NCI-H2227 (cell line): ENCODE measurements at regions not wholly inside any gene's neighbourhood (a gene's known extent, or its start where the extent isn't known, plus 50 kb on each side); places are given as distances from the start of the nearest gene placed in this dataset.
"Not testable (repeated sequence)": the region's sequence is repeated elsewhere in the genome, so short reads cannot be mapped to it uniquely, and the experiment has no call there.

ENCODE experiments used
- DNase-seq: peaks from one replicate; lab custom pipeline; 2025; ENCODE audit not compliant: unreplicated experiment; lab: John Stamatoyannopoulos, UW

DNA sequence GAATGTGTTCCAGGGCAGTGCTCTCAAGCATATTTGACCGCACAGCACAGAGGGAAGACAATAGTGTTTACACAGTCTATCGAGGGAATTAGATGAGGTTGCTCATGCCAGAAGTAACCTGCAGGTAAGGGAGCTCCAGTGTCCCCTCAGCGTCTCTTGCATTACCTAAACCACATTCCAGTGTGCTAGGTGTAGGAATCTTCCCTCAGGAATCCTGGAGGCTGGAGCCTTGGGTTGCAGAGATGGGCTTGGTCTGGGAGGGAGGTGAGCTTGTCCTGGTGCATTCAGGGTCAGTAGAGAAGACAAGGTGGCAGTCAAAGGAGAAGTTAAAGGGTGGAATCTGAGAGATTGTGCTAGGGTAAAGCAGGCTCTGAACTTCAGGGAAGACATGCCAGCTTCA lies 56.3 kb downstream of the SOX14 start:
- DNase-seq = no peak

GRCh38 chr3:137835096-137835495 lies 71.0 kb downstream of the SOX14 start:
- DNase-seq = no peak

DNA sequence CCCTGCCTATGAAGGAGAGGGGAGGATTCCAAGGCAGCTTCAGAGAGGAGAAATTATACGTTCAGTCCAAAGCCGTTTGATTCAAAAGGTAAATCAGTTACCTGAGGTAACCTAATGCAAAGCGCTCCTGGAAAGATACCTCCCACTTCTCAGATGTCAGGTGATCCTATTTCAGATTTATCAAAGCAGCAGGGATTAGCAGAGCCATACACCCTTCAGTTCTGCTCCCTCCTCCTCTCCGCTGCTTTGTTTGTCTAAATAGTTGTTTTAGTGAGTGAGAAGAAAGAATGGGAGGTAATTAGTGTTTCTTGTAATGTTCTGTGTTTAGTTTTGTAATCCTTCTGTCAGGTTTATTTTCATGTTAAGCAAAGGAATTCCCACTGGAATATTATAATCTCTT lies 81.1 kb downstream of the SOX14 start:
- no peak for DNase-seq

DNA sequence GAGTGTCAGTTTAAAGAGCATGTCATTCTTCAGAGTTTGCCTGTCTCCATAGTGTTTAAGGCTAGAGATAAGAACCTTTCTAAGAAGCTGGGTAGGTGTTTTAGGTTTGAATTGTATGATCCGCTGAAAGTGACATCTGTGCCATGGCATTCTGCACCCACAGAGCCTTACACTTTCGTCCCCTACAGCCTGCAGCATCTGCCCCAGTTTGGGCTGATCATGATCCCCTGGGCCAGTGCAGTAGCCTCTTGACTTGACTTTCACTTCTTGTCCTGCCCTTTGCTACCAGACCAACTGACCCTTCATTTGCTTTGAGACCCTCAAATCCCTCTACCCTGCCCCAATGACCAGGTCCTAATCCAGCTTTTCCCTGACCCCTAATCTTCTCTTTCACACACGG lies 81.6 kb downstream of the SOX14 start:
- DNase-seq = no peak

GRCh38 chr3:137852391-137852830 lies 88.3 kb downstream of the SOX14 start:
- DNase-seq = no peak

GRCh38 chr3:137854533-137855261 lies 90.6 kb downstream of the SOX14 start:
- no peak for DNase-seq

- no peak for DNase-seq
Measured at GRCh38 chr3:137866001-137866400, 101.9 kb downstream of the SOX14 start.

GRCh38 chr3:137866933-137867332 lies 102.8 kb downstream of the SOX14 start:
- no peak for DNase-seq

GRCh38 chr3:137867611-137868010 lies 103.5 kb downstream of the SOX14 start:
- no peak for DNase-seq

DNA sequence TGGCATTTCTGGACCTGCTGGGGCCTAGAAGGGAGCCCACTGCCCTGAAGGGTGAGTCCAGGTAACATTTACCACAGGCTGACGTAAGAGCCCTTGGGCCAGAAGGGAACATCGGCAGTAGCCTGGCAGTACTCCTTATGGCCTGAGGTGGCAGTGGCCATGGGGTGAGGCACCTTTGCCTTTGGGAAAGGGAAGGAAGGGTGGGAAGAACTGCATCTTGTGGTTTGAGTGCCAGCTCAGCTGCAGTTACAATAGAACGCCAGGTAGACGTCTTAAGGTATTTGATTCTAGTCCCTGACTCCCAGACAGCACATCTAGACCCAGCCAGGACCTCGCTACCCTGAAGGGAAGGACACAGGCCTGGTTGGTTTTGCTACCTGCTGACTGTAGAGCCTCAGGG lies 104.9 kb downstream of the SOX14 start:
- DNase-seq = no peak

GRCh38 chr3:137872589-137872988 lies 108.5 kb downstream of the SOX14 start:
- DNase-seq = not testable (repeated sequence)

- DNase-seq = not testable (repeated sequence)
Measured at GRCh38 chr3:137896842-137897241, 113.1 kb upstream of the CLDN18 start.

DNA sequence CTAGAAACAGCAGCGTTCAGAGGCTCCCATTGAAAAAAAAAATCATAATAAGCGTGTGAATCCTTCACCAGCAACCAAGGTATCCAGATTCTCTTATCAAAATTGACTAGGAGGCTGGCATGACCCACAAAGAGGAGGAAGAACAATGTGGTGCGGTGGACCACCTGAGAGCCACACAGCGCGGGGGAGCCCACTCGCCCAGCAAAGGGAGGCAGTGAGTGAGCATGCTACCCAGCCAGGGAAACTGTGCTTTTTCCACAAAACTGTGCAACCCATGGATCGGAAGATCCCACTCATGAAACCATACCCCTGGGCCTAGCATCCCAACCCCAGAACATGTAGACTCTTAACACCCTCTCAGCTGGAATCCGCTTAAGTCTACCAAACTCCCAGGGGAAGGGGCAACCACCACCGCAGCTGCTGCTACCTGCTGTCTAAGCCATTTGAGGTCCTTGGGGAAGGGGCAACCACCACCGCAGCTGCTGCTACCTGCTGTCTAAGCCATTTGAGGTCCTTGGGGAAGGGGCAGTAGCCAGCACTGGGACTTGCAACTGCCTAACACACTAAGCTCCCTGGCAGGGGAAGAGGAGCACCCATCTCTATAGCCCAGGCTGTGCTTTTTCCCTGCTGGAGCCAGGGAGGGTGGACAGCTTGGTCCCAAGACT lies 102.8 kb upstream of the CLDN18 start:
- DNase-seq = no peak

- DNase-seq = no peak
Measured at GRCh38 chr3:137924628-137925027, 85.3 kb upstream of the CLDN18 start.

DNA sequence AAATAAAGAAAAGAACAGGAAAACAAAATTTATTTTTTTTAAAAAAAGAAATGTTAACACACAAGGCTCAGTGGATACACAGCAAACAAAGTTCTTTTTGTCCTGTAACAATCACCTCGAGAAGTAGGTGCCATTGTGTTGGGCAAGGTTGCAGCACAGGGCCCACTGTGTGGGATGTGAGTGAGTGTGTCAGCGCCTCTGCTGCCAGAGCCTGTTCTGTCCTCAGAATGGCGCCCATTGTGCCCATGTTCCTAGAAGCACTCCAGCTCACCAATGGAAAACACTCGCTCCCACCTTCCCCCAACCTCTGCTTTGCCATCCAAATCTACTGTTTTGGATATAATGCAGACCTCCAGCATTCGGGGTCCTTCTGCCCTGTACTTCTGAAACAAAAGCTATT lies 84.9 kb upstream of the CLDN18 start:
- DNase-seq = no peak

GRCh38 chr3:137926991-137927390 lies 83.0 kb upstream of the CLDN18 start:
- no peak for DNase-seq

DNA sequence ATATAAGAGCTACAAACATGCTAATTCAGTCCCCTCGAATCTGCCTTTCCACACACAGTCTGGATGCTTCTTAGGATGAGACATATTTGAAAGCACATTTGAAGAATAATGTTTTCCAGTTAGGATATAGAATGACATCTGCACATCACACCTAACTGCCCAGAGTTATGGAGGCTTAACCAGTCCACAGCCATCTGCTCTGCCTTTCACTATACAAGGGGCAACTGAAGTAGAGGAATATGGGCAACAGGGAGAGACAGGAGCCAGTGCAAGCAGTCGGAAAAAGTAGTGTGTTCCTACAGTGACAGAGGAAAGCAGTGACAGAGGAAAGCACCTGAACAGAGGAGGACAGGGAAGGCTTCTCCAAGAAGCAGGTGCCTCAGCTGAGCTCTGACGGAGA lies 79.0 kb upstream of the CLDN18 start:
- DNase-seq = no peak

- DNase-seq = no peak
Measured at GRCh38 chr3:137938876-137939275, 71.1 kb upstream of the CLDN18 start.

- no peak for DNase-seq
Measured at GRCh38 chr3:137944593-137944992, 65.4 kb upstream of the CLDN18 start.

DNA sequence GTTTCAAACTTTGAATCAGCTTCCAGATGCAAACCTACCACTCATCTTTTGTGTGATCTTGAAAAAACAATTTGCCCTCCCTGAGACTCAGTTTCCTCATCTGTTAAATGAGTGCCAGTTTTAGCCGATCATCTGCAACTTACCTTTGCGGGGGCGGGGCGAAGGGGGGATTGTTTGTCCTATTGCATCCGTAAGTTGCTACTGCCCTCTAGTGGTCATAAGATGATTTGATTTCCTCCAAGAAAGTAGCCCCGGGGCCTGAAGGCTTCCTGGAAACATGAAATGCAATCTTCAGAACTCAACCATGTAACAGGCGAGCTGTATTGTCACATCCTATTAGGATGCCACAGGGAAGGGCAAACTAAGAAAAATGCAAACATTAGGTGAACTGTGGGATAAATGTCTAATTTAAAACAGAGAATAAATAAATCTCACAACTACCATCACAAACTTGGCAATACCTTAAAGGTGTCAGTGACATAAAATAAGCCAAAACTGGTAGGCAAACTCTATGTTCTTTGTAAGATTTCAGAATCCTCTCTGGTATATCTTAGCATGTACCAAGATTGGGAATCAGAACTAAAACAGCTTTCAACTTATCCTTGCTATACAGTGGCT lies 63.5 kb upstream of the CLDN18 start:
- peak; percentile 71 for DNase-seq

DNA sequence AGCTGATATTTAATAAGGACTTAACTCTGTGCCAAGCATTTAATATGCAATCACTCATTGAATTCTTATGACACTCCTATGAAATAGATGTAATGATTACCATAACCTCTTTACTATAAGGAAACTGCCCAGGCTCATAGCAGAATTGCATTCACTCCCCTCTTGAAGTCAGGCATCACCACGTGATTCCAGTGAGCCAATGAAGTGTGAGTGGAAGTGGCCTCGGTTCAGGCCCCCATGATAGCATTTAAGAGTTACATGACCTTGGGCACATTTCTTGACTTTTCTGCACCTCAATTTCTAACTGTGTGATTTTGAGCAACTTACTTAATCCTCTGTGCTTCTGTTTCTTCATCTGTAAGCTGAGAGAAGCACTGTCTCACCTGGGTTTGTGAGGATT lies 62.8 kb upstream of the CLDN18 start:
- no peak for DNase-seq

DNA sequence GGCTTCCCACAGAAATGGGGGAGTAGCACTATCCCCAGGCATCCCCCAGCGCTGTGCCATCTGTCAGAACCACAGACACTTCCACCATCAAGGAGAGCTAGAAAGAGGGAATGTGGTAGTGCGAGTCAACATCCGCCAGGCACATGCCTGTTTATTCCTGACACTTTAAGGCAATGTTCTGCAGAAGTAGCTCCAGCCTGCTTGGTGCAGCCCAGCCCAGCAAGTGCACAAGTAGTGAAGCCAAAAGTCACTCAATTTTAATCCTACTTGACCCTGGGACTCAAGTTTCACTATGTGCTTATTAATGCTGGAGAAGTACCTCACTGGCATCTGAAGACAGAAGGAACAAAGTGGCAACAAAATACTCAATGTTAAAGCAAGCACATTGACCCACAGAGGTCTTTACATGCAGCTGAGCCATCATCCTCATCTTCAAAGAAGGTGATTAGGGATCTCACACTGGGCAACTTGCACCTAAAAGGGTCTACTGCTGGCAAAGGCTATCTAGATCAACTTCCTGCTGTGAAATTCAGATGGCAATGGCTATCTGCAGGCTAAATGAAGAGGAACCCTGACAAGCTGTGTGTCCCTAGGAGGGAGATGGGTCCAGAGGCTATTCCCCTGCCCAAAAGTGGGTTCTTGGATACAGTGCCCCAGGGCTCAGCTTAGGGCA lies 61.4 kb upstream of the CLDN18 start:
- DNase-seq = no peak
